Fibroblast of the aortic adventitia (primary cell): ENCODE measurements at regions not wholly inside any gene's neighbourhood (a gene's known extent, or its start where the extent isn't known, plus 50 kb on each side); places are given as distances from the start of the nearest gene placed in this dataset.

Experiments
- DNase-seq: peaks from one replicate; pipeline ENCODE4 v3.0.0-alpha.2; 2010; ENCODE audit warnings: low read depth
- H3K4me3 ChIP-seq: 2 replicates; pipeline ENCODE4 v1.5.1; 2011; ENCODE audit warnings: low read depth, mild to moderate bottlenecking, control low read depth, low read length, moderate library complexity
- CTCF ChIP-seq: IDR thresholded peaks from 2 replicates; pipeline ENCODE4 v1.5.1; 2011; ENCODE audit warnings: mild to moderate bottlenecking, low read length, control low read depth, inconsistent platforms; ENCODE audit not compliant: insufficient read depth

DNA sequence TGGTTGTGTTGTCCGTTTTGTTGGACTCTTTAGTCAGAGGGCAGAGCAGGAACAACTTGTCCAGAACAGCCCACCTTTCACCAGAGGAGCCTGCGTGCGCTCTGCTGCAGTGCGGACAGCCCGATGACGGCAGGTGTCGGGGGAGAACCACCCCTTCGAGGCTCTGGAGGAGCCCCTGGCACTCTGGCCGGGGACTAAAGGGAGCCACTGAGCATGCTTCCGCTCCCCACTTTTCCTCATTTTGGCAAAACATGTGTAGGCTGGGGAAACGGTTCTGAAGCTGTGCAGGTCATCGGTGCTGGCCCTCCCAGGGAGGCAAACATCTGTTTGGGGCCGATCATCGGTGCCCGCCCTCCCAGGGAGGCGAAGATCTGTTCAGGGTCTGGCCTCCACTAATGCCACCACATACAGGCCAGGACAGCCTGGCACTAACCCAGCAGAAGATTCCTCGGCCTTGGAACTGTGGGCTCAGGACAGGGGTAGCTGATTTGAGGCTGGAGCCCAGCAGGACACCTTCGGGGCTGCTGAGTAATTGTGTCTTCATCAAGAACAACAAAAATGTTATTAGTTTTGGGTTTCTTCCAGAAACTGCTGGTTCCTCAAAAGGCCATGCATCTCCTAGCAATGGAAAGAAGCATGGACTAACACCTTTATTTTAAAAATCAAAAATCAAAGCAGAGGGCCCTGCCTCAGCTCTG, 124.4 kb upstream of the TCERG1L start:
- TF ChIP-seq CTCF = no peak
- no peak overlapping the region for H3K4me3 ChIP-seq
- no peak for DNase-seq

DNA sequence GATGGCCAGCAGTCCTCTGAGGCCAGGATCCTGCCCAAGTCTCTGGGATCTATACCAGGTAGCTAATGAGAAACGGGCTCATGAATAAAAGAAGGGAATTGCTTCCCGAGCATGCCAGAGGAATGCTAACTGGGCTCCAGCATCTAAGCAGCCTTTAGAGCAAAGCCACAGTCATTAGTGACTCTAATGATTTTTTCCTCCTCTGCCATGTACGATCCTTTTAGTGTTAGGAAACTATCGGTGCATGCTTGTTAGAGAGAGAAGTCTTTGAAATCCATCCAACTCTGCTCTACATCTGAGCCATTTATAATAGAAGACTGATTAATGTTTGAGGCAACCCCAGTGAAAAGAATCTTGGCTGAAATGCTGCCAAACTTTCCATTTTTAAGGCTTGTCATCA, 124.9 kb upstream of the TCERG1L start:
- TF ChIP-seq CTCF = no peak
- H3K4me3 ChIP-seq = no peak overlapping the region
- no peak for DNase-seq

DNA sequence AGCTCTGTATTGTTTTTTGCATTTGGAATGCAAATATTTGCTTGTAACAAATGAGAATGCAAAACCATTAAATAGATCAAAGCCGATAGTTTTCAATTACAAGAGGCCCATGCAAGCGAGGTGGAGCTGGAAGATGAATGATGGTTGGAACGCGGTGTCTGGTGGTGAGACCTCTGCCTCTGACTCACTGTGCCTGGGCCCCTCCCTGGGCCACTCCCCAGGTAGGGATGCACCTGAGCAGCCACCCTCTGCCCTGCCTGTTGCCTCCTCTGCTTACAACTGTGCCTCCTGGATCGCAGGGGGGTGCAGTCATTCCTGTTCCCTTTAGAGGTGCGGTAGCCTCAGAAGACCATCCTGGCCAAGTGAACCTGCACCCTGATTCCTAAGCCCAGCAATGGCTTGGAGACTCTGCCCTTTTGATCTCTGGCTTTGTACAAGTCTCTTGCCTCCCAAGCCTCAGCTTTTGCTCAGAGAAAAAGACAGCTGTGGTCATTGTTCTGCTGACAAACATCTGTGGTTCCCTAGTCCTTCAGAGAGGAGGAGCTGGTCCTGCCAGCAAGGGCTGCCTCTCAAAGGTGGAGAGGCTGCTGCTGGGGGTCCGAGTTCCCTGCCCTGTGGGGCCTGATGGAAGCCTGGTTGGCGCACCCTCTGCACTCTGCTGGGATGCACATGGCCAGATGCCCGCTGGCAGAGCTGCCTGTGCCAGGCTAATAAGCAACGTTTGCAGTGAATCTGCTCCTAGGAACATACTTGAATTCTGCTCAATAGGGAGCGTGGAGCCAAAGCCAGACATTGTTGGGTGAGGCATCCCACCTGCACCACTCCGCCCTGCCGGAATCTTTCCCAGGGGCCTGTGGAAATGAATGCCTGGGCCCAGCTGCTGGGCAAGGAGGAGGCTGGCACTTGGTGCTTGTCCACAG, 126.3 kb upstream of the TCERG1L start:
- no peak for TF ChIP-seq CTCF
- H3K4me3 ChIP-seq = no peak overlapping the region
- DNase-seq = no peak

DNA sequence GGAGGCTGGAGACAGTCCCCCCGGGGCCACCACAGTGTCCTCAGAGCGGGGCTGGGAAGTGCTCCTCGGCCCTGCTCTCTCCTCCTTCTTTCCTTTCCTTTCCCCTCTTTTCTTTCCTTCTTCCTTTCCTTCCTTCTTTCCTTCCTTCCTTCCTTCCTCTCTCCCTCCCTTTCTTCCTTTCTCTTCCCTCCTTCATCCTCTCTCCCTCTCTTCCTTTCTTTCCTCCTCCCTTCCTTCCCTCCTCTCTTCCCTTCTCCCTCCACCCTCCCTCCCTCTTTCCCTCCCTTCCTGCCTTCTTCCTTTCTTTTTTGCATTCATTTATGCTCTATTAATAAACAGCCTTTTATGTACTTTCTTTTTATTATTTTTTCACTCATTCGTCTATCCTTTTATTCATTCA, 127.1 kb upstream of the TCERG1L start:
- no peak overlapping the region for H3K4me3 ChIP-seq
- no peak for TF ChIP-seq CTCF
- DNase-seq = no peak

DNA sequence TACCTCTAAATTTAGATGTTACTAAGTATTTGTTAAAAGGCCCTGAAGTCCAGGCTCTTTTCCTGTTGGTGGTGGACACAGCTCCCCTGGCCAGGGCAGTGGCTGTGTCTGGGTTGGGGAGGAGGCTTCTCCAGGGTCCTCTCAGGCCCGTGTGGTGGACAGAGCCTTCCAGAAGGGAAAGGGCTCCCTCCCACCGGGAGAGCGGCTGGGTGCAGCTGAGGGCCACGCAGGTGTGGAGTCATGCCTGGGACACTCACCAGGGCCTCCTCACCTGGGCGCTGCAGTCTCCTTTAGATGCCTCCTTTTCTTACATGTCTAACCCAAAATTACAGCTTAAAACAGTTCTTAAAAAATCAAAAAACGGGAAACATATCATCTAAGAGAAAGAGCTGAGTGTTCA, 128.2 kb upstream of the TCERG1L start:
- TF ChIP-seq CTCF = no peak
- DNase-seq = no peak

DNA sequence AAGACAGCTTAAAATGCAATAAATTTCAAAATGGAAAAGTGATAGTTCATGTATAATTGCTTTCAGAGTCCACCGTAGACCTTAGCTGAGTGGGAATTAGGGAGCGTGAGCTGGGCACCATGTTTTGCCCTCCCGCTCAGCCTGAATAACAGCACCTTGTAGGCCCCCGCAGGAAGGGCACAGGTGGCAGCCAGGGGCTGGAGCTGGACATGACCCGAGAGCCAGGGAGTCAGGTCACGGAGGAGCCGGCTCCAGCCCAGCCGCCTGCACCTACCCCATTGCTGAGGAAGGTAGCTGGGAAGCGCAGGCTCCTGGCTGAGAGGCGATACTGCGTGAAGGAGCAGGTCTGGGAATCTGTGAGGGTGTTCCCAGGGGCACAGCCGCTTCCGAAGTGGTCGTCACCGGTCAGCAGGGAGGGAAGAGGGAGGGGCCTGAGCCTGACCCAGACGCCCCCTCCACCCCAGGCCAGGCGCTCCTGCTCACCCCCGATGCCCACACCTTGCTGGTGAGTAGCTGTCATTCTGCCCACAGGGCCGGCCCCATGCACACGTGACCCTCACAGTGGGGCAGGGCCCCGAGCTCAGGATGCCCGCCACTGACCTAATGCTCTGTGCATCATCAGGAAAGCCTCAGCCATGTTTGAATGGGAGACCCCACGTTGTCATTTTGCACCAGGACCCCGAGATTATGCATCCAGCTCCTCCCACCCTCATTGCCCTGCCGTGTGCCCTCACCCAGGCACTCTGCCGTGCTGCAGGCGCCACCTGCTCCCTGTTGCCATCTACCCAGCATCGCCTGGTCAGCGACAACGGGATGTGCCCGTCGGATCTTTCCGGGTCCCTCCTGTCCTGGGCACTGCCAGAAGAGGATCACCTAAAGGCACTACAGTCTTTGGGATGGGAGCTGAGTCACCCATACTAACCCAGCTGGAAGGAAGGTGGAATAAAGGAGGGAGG, 129.2 kb upstream of the TCERG1L start:
- no peak for TF ChIP-seq CTCF
- DNase-seq = no peak

More for the DNA sequence above, 128.2 kb upstream of the TCERG1L start:
- H3K4me3 ChIP-seq = no peak overlapping the region

More for the DNA sequence above, 129.2 kb upstream of the TCERG1L start:
- no peak overlapping the region for H3K4me3 ChIP-seq
